DMS53 treated with DMSO at 0.1 percent for 48 hours (cell line): ENCODE measurements at regions not wholly inside any gene's neighbourhood (a gene's known extent, or its start where the extent isn't known, plus 50 kb on each side); places are given as distances from the start of the nearest gene placed in this dataset.

ENCODE experiments used
- DNase-seq: peaks from one replicate; lab custom pipeline; 2025; ENCODE audit not compliant: unreplicated experiment; lab: John Stamatoyannopoulos, UW

DNA sequence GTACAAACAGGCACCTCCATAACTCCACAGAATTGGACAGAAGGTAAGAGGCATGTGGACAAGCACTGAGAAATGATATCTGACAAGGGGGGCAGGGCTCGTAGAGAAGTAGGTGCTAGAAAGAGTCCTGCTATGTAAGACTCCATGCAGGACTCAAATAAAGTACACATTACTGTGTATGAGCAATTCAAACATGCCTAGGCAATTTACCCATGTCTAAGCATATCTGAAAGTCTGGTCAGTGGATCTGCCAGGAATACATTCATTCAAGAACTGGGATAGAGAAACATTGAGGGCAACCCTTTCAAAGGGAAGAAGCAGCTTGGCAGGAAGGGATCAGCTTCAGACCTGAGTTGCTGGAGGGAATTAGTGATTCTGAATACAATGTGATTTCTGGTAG lies 174.1 kb upstream of the MCTP2 start:
- DNase-seq, result no peak

DNA sequence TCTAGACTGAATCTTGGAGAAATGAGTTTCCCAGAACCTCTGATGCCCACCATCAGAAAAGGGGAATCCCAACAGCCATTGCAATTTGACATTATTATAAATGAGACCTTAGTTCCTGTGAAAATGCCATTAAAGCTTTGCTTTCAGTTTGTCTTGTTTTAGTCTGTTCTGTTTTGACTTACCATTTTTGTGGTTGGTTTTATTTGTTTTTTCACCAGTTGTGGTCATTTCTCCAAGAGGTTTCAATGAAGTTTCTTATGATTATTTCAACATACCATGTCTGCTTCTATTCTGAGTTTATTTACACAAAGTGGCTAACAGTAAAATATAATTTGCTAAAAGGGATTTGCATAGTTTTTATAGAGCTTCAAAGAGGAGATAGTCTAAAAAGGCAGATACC lies 175.0 kb upstream of the MCTP2 start:
- no peak for DNase-seq

DNA sequence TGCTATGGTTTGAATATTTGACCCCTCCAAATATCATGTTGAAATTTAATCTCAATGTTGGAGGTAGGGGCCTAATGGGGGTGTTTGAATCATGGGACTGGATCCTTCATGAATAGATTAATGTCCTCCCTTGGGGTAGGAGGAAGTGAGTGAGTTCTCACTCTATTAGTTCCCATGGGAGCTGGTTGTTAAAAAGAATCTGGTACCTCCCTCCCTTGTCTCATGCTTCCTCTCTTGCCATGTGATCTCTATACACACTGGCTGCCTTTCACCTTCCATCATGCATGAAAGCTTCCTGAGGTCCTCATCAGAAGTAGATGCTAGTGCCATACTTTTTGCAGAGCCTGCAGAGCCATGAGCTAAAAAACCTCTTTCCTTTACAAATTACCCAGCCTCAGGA lies 177.7 kb upstream of the MCTP2 start:
- DNase-seq, result no peak

DNA sequence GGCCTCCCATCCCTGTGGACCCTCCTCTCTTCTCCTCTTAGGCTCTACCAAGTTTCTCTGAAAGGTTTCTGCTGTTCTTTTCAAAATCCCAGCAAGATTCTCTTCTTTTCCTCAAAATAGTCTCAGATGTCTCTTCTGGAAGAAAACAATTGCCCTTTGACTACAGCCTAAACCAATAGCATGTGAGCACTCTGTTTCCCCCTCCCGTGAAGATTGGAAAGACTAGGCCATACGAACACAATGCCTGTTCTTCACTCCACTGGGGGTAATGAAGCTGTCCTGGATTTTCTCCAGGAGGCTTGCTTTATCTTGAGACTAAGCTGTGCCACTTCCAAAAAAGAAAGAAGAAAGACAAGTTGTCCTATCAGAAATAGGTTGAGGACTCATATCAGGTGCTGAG lies 178.7 kb upstream of the MCTP2 start:
- no peak for DNase-seq

DNA sequence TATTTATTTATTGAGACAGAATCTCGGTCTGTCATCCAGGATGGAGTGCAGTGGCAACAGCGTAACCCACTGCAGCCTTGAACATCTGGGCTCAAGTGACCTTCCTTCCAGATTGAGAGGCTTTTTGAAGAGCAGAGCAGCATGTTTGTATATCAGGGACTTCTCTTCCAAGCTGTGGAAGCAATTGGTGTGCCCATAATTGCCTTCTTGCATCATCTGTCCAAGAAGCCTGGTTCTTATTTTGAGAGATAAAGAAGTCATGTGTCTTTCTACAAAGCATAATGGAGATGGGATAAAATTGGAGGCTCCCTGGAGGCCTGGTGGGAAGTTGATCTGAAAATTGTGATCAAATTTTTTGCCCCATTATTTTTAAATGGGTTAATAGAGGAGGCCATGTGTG lies 183.8 kb upstream of the MCTP2 start:
- DNase-seq, result no peak

DNA sequence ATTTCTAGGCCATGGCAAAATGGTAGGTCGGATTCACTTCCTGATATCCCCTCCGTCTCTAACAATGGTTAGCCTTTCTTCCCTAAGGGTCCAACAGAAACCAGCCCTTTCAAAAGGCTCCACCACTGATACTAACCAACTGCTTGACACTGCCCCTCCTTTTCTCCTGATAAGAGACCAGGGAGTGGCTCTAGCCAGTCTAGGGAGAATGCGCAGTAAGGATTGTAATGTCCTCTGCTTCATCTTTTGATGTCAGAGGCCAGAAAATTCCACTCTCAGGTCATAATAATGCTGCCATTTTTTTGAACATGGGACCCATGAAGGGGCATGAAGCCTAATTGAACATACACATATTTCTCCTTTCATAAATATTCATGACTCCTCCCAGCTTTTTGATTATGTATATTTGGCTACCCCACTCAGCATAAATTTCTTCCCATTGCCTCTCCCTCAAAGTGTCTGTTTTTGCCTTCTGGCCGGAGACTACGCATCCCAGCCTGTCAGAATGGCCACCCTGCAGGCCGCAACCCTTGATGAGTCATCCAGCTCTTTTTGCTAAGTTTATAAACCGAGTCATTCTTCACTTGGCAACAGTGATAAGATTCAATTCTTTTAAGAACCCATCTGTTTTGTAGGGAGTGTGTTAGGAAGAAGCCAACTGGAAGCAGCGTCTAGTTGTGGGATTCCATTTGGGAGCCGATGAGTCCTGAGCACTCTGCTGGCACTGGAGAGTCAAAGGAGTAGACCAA lies 189.0 kb upstream of the MCTP2 start:
- DNase-seq, result no peak

DNA sequence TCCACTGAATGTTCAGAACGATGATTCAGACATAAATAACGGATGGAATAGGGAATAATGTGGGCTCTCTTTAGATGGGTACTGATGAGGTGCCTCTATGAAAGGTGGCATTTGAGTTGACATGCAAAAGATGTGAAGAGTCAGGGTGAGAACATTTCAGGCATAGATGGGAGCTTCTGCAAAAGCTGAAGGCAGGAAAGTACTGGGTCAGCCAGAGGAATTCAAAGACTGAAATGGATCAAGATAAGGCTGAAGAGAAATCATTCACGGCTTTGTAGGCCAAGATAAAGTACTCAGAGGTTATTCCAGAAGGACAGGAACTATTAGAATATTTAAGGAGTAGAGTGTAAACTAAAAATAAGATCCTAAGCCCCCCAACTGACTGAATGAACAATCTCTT lies 189.6 kb upstream of the MCTP2 start:
- DNase-seq, result no peak

DNA sequence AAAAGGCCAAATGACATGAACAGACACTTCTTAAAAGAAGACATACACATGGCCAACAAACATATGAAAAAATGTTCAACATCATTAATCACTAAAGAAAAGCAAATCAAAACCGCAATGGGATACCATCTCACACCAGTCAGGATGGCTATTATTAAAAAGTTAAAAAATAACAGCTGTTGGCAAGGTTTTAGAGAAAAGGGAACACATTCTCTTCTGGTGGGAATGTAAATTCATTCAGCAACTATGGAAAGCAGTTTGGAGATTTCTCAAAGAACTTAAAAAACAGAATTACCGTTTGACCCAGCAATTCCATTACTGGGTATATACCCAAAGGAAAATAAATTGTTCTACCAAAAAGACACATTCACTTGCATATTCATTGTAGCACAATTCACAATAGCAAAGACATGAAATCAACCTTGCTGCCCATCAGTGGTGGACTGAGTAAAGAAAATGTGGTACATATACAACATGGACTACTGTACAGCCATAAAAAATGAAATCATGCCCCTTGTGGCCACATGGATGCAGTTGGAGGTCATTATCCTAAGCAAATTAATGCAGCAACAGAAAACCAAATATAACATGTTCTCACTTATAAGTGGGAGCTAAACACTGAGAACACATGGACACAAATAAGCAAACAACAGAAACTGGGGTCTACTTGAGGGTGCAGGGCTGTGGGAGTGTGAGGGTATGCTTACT lies 190.7 kb upstream of the MCTP2 start:
- DNase-seq, result no peak

DNA sequence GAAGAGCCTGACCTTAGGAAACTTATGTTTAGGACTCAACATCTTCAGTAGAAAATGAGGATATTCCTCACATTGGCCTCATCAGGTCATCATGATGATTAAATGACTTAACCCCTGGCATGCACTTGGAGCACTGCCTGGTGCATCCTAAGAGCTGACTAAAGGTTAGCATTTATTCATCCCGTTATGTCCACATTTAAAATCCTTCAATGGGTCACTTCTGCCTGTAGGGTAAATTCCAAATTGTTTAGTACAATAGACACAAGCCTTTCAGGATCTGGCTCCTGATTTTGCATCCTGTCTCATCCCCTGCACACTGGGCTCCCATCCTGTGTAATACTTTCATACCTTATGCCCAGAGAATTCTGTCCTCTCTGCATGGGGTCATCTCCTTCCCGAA lies 195.2 kb upstream of the MCTP2 start:
- DNase-seq, result no peak

DNA sequence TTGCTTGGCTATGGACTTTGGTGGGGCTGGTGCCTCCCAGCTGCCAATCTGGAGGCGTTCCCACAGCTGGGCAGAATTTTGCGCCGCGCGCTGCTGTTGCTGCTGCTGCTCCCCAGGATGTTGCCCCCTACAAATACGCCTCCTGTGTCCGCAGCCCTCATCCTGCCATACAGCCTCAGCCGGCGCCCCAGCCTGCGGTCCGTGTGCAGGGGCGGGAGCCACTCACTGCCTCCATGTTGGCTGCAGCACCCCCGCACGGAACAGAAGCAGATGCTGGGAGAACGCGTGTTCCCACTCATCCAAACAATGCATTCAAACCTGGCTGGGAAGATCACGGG lies 197.7 kb upstream of the MCTP2 start:
- DNase-seq, result no peak

DNA sequence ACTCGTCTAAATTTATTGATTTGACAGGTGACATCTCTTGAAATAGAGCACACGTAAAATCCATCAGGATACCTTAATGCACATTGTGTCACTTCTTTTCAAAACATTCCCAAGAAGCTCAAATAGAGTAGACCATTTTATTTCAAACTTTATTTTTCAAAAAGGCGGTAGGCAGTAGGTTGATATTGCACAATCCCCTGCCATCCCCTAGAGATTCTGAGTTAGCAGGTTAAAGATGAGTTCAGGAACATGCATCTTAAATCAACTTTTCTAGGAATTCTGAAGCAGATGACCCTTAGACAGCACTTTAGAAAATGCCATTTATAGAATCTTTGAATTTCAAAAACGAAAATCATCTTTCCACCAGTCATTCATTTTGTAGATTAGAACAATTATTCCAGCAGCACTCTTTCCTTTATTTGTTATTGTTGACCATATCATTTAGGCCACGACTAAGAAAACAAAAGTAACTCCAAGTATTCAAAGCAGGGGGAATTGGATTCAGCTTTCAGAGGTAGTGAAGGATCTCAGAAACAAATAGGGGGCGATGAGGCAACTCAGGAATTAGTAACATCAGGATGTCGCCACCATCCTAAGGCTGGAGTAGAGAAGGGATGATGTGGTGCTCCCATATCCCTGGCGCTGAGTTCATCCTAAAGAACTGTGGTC lies 198.2 kb upstream of the MCTP2 start:
- no peak for DNase-seq

DNA sequence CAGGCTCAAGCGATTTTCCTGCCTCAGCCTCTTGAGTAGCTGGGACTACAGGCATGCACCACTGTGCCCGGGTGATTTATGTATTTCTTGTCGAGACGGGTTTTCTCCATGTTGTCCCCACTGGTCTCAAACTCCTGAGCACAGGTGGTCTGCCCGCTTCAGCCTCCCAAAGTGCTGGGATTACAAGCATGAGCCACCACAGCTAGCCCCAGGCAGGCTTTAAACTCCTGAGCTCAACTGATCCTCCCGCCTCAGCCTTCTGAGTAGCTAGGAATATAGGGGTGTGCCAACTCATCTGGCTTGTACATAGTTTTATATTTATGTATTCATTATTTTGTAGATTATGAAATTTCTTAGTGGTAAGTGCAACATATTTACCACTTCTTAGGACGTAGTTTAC lies 198.8 kb upstream of the MCTP2 start:
- DNase-seq, result no peak

DNA sequence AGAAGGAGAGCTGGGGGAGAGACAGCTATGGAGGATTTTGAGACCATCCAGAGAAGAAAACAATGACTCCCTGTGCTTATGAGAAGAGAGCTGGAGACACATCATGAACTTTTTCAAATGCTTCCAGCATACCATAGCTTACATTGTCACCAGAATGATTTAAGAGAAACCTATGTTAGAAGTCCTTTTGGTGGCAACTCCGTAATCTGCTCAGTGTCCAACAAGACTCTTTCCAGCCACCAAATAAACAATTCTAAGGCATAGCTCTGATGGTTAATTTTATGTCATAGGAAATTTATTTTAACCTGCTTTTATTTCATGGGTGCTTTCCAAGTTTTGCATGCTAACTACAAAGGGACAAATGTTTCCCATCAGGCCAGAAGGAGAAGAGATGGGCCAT lies 200.3 kb upstream of the MCTP2 start:
- no peak for DNase-seq

DNA sequence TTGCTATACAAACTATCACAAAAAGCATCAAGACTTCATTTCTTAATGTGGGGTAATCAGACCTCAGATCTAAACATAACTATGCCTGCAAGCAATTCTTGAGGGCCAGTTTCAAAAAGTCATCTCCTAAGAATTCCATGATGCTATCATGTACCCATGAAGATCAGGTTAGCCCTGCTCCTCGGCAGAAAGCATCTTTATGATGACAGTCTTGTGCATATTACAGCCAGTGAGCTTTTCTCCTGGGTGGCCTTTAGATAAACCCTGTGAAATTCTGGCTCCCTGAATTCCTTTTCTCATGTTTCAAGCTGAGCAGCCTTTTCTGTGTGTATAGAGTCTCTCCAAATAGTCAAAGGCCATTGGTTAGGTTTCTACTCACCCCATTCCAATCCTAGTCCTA lies 201.9 kb upstream of the MCTP2 start:
- DNase-seq, result no peak

DNA sequence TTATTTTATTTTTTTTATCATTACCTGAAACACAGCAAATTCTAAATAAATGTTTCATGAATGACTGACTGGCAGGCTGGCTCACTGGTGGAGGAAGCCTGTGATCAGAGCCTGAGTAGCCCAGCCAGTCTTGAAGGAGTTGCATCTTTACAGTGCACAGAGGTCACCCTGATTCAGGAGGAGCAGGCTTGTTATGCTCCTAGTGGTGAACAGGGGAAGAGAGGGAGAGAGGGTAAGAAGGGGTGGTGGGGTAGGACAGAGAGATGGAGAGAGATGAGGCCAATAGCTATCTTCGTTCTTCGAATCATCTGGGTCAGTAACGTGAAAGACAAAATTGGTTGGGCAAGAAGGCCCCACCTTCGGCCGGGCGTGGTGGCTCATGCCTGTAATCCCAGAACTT lies 202.6 kb upstream of the MCTP2 start:
- no peak for DNase-seq

DNA sequence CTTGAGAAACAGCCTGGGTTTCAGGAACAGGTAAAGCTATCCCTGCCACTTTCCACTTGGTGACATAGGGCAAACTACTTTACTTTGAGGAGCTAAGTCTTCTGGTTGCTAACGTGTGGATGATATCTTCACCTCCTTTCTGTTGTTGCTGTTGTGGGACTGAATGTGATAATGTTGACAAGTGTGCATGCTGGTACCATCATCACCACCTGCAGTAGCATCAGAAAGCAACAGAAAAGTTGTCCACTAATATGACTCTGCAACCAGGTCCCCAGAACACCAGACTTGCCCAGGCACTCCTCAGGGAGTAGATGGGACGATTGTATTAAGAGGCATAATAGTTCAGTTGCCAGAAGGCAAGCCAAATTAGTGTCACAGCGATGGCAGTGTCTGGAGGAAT lies 203.2 kb upstream of the MCTP2 start:
- DNase-seq, result no peak

DNA sequence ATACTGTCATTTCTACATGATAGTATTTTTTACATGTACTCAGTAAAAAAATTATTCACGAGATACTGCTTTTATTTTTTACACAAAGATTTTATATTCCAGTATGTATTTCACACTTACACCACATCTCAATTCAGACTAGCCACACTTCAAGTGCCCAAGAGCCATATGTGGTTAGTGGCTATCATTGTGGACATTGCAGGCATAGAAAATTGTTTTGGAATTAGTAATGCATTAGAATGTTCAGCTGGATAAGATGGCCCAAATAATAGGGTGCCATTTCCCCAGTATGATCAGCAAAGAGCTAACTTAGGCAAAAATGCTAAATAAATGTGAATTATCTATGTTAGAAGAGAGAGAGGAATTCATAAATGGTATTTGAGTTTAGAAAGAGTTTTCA lies 203.8 kb upstream of the MCTP2 start:
- no peak for DNase-seq

DNA sequence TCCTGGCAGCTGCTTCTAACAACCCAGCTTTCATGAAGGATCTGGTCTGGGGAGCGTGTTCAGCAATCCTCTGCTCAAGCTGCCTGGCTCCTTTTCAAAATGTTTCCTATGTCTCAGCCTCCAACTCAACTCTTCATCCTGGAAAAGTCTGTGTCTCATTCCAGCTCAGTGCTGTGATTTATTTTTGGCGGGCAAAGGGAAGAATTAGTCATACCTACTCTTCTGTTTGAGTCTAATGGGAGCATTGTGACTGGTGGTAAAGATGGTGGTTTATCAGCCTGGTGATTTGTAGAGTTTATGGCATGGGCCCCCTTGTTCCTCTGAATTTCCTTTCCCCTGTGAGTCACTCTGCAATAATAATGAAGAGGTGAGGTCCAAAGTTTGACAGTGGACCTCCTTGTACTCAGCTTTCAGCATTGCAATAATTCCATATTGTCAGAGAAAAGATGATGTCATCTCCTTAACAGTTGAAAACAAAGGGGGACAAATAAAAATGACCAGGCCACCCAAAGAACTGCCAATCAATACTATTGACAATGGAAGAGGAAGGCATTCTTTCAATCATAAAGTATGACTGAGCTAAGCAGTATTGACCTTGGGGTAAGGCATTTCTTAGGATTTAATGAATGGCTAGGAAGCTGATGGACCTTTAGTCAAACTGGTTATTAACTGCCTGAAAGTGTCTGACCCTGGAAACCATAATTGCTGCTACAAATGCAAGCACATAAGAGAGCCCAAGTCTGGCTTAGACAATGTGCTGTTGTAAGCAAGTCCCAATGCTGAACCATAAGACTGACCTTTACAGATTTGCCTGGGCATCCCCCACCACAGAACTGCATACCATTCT lies 204.7 kb upstream of the MCTP2 start:
- DNase-seq, result no peak

DNA sequence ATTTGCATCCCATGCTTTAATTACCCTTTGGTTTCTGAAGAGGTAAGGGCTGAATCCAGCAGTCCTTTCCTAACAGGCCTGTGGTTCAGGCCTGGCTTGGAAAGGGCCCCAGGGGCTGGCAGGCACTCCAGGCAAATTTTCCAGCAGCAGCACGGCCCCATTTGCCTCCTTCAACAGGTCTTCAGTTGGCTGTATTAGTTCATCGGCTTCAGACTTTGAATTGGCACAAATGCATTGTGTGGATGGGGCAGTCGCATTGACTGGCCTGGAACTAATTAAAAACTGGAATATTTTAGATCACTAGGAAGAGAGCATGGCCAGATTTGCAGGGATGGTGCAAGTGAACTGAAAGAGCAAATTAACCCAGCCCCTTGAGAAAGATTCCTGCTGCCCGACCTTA lies 207.8 kb upstream of the MCTP2 start:
- no peak for DNase-seq

DNA sequence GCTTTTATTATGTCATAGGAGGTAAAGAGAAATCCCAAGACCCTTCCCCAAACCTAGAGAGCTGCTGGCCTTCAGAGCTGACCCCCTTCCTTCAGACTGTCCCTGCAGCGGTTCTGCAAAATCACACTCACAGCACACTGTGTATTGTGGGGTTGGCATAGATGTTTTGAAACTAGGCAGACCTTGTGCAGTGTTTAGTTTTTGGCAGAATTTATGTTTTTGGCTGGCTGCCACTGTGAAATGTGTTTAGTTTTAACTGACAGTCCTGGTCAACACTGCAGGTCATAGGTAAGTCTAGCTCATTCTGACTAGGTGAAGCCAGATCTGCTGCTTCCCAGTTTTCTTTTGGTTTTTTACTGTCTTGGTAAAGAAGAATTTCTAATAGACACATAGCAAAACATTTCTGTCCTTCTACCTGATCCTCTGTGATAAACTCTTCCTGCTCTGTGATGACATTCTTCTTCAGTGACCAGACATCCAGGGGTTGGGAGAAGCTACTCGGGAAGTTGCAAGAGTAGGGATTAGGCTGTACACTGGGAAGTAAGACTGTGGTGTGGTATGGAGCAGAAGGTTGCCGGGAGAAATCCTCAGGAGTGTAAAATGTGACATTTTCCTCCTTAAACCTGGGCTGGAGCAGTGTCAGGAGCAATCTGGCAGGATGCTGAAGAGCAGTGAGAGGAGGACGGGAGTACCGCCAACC lies 209.6 kb upstream of the MCTP2 start:
- DNase-seq, result no peak

DNA sequence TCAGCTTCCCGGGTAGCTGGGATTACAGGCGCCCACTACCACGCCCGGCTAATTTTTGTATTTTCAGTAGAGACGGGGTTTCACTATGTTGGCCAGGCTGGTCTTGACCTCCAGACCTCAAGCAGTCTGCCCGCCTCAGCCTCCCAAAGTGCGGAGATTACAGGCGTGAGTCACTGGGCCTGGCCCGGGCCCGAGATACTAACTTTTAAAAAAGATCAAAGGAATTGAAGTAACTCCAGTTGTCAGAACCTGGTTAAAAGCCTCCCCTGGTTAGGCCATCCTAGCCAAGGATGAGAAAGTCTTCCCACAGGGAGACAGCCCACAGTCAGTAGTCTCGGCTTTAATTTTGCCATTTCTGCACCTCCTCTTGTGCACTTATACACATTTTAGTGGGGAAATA lies 212.3 kb upstream of the MCTP2 start:
- DNase-seq, result no peak
